H9 (cell line): ENCODE measurements at regions not wholly inside any gene's neighbourhood (a gene's known extent, or its start where the extent isn't known, plus 50 kb on each side); places are given as distances from the start of the nearest gene placed in this dataset.

Source experiments
- DNase-seq: peaks from one replicate; pipeline ENCODE4 v3.0.0-alpha.2; 2017
- H2AFZ ChIP-seq: one replicate; pipeline ENCODE4 v1.6.1; 2013; ENCODE audit warnings: mild to moderate bottlenecking, low read length, control low read depth, moderate library complexity
- H2AK5ac ChIP-seq: 2 replicates; pipeline ENCODE4 v1.6.1; 2013; ENCODE audit warnings: low read length, control low read depth, mixed read lengths; ENCODE audit not compliant: insufficient read length
- H2BK120ac ChIP-seq: one replicate; pipeline ENCODE4 v1.6.1; 2013; ENCODE audit warnings: low read depth, mild to moderate bottlenecking, low read length, control low read depth, inconsistent platforms; ENCODE audit not compliant: poor library complexity, severe bottlenecking
- H2BK12ac ChIP-seq: 2 replicates; pipeline ENCODE4 v1.6.1; 2013; ENCODE audit warnings: low read length, control low read depth, mixed read lengths, low read depth; ENCODE audit not compliant: insufficient read length
- H2BK15ac ChIP-seq: 2 replicates; pipeline ENCODE4 v1.6.1; 2013; ENCODE audit warnings: low read depth, low read length, control low read depth
- H2BK20ac ChIP-seq: one replicate; pipeline ENCODE4 v1.6.1; 2013; ENCODE audit warnings: low read depth, mild to moderate bottlenecking, low read length, control low read depth, inconsistent platforms; ENCODE audit not compliant: poor library complexity, severe bottlenecking
- H2BK5ac ChIP-seq: 2 replicates; pipeline ENCODE4 v1.6.1; 2013; ENCODE audit warnings: low read length, control low read depth, mixed read lengths; ENCODE audit not compliant: insufficient read length
- H3K14ac ChIP-seq: 2 replicates; pipeline ENCODE4 v1.6.1; 2013; ENCODE audit warnings: low read length, control low read depth; ENCODE audit not compliant: insufficient read depth
- H3K18ac ChIP-seq: 2 replicates; pipeline ENCODE4 v1.6.1; 2013; ENCODE audit warnings: low read depth, mild to moderate bottlenecking, mixed read lengths, low read length, control low read depth; ENCODE audit not compliant: insufficient read length
- H3K23ac ChIP-seq: 2 replicates; pipeline ENCODE4 v1.6.1; 2013; ENCODE audit warnings: low read length, control low read depth, mixed read lengths, low read depth; ENCODE audit not compliant: insufficient read length
- H3K23me2 ChIP-seq: 2 replicates; pipeline ENCODE4 v1.6.1; 2013; ENCODE audit warnings: low read depth, mild to moderate bottlenecking, mixed read lengths, low read length, control low read depth; ENCODE audit not compliant: insufficient read length, poor library complexity, severe bottlenecking
- H3K27ac ChIP-seq: 2 replicates; pipeline ENCODE4 v1.5.1; 2013; ENCODE audit warnings: low read length, control low read depth, mixed read lengths, low read depth; ENCODE audit not compliant: insufficient read length
- H3K27me3 ChIP-seq: 2 replicates; pipeline ENCODE4 v1.6.1; 2013; ENCODE audit warnings: low read length, control low read depth, inconsistent platforms; ENCODE audit not compliant: insufficient read depth
- H3K4ac ChIP-seq: 2 replicates; pipeline ENCODE4 v1.6.1; 2013; ENCODE audit warnings: low read depth, mild to moderate bottlenecking, control low read depth, inconsistent platforms, low read length, moderate library complexity
- H3K4me1 ChIP-seq: 2 replicates; pipeline ENCODE4 v1.6.1; 2013; ENCODE audit warnings: low read length, control low read depth, inconsistent platforms; ENCODE audit not compliant: insufficient read depth
- H3K4me2 ChIP-seq: 2 replicates; pipeline ENCODE4 v1.6.1; 2013; ENCODE audit warnings: low read length, control low read depth, mixed read lengths; ENCODE audit not compliant: insufficient read length, insufficient read depth
- H3K56ac ChIP-seq: 2 replicates; pipeline ENCODE4 v1.6.1; 2013; ENCODE audit warnings: low read depth, mild to moderate bottlenecking, mixed read lengths, low read length, control low read depth; ENCODE audit not compliant: insufficient read length
- H3K79me1 ChIP-seq: 2 replicates; pipeline ENCODE4 v1.6.1; 2013; ENCODE audit warnings: low read depth, mild to moderate bottlenecking, moderate library complexity, low read length, control low read depth, inconsistent platforms; ENCODE audit not compliant: insufficient read depth, poor library complexity, severe bottlenecking
- H3K79me2 ChIP-seq: 2 replicates; pipeline ENCODE4 v1.6.1; 2013; ENCODE audit warnings: low read length, control low read depth, inconsistent platforms; ENCODE audit not compliant: insufficient read depth
- H3K9ac ChIP-seq: 2 replicates; pipeline ENCODE4 v1.6.1; 2013; ENCODE audit warnings: low read length, control low read depth, mixed read lengths; ENCODE audit not compliant: insufficient read length; ENCODE audit errors: extremely low read depth
- H3K9me3 ChIP-seq: one replicate; pipeline ENCODE4 v1.6.1; 2013; ENCODE audit warnings: low read depth, low read length, inconsistent platforms; ENCODE audit not compliant: control insufficient read depth
- H3T11ph ChIP-seq: one replicate; pipeline ENCODE4 v1.6.1; 2013; ENCODE audit warnings: mild to moderate bottlenecking, low read length, control low read depth, inconsistent platforms
- H4K20me1 ChIP-seq: one replicate; pipeline ENCODE4 v1.6.1; 2013; ENCODE audit not compliant: control insufficient read depth, insufficient read length, insufficient read depth
- H4K5ac ChIP-seq: 2 replicates; pipeline ENCODE4 v1.6.1; 2013; ENCODE audit warnings: low read depth, mild to moderate bottlenecking, mixed read lengths, low read length, control low read depth; ENCODE audit not compliant: insufficient read length
- H4K8ac ChIP-seq: replicated peaks from 2 replicates; pipeline ENCODE4 v1.6.1; 2013; ENCODE audit warnings: low read length, control low read depth, mixed read lengths, low read depth; ENCODE audit not compliant: insufficient read length
- H4K91ac ChIP-seq: 2 replicates; pipeline ENCODE4 v1.6.1; 2013; ENCODE audit warnings: low read depth, mild to moderate bottlenecking, moderate library complexity, mixed read lengths, low read length, control low read depth; ENCODE audit not compliant: insufficient read length
- H3K27ac Mint-ChIP-seq, 3 experiments: 2 replicates in 2 of 3; 3 replicates in 1 of 3; pipeline ENCODE4 v1.8.0; 2020 to 2021; ENCODE audit warnings: mixed read lengths in 3 of 3, mild to moderate bottlenecking in 1 of 3, moderate library complexity in 1 of 3
- H3K27me3 Mint-ChIP-seq: 2 replicates; pipeline ENCODE4 v1.8.0; 2021; ENCODE audit warnings: low read depth, mild to moderate bottlenecking, moderate library complexity, mixed read lengths
- H3K36me3 Mint-ChIP-seq, 3 experiments: 2 replicates in 2 of 3; 3 replicates in 1 of 3; pipeline ENCODE4 v1.8.0; 2020 to 2021; ENCODE audit warnings: low read depth in 3 of 3, mixed read lengths in 3 of 3; ENCODE audit not compliant: insufficient read depth in 1 of 3
- H3K4me1 Mint-ChIP-seq, 2 experiments: 2 replicates each; pipeline ENCODE4 v1.8.0; 2020; ENCODE audit warnings: mixed read lengths in 2 of 2
- H3K4me3 Mint-ChIP-seq, 2 experiments: 2 replicates in 1 of 2; 3 replicates in 1 of 2; pipeline ENCODE4 v1.8.0; 2020 to 2021; ENCODE audit warnings: mild to moderate bottlenecking in 2 of 2, mixed read lengths in 2 of 2, moderate library complexity in 1 of 2
- H3K9me3 Mint-ChIP-seq, 2 experiments: 2 replicates in 1 of 2; 3 replicates in 1 of 2; pipeline ENCODE4 v1.8.0; 2020; ENCODE audit warnings: mild to moderate bottlenecking in 2 of 2, mixed read lengths in 2 of 2, moderate library complexity in 1 of 2
- WGBS: extraction: QIAGEN DNeasy Blood & Tissue Kit; methylation state at CpG from one replicate; pipeline ENCODE4 v1.1.7; 2013; ENCODE audit warnings: missing lambda C conversion rate, low lambda C conversion rate, mixed read lengths; ENCODE audit not compliant: insufficient read length; ENCODE audit errors: extremely low coverage; 5-methylcytosine and 5-hydroxymethylcytosine counted together
- TF ChIP-seq, protein P1 (sequence below): fragments of 200-600 bp; sonication (generic); conservative IDR thresholded peaks from 3 replicates; pipeline ENCODE4 v1.8.0; 2021; ENCODE audit warnings: antibody characterized with exemption, mild to moderate bottlenecking

DNA sequence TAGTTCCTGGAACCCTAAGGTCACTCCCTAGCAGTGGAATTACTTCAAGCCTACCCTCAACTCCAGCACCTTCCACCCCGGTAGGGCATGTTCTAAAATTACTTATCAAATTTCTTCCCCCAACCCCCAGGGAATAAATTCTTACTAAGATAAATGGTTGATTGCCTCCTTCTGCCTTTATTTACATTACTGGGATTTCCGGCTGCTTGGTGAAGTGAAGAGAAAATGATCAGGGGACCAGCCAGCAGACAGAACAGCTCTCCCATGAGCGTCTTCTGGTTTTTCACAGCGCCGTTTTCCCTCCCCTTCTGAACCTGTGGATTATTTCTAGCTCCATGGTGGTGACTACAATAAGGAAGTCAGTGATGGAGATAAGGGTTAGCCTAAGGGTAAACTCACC is 521.5 kb upstream of the PPP2R3A start:
- Histone ChIP-seq H3K23ac (no peak overlapping the region), H3K4me1 (no peaks in the 10 kb centered on the region), H2BK15ac (no peak overlapping the region), H3K27ac (no peak overlapping the region), H3K56ac (no peak overlapping the region), H2AK5ac (no peak overlapping the region), H3K27me3 (no peaks in the 10 kb centered on the region), H2BK120ac (no peak overlapping the region), H2BK12ac (no peak overlapping the region), H3K4me2 (no peak overlapping the region), H2BK20ac (no peak overlapping the region), H3K18ac (no peak overlapping the region), H3K14ac (no peak overlapping the region), H4K91ac (no peak overlapping the region), H4K8ac (no peak overlapping the region), H4K5ac (no peak overlapping the region), H2BK5ac (no peak overlapping the region), H3K4ac (no peak overlapping the region), H3K23me2 (no peaks in the 10 kb centered on the region), H2AFZ (no peak overlapping the region), H3K79me1 (no peaks in the 10 kb centered on the region), H3K9ac (no peak overlapping the region), H3K79me2 (no peaks in the 10 kb centered on the region), H4K20me1 (no peaks in the 10 kb centered on the region), H3K9me3 (no peaks in the 10 kb centered on the region), H3T11ph (no peak overlapping the region)
- no CpG with 5 or more reads among the region's 5 CpGs for WGBS
- TF ChIP-seq, protein P1, sequence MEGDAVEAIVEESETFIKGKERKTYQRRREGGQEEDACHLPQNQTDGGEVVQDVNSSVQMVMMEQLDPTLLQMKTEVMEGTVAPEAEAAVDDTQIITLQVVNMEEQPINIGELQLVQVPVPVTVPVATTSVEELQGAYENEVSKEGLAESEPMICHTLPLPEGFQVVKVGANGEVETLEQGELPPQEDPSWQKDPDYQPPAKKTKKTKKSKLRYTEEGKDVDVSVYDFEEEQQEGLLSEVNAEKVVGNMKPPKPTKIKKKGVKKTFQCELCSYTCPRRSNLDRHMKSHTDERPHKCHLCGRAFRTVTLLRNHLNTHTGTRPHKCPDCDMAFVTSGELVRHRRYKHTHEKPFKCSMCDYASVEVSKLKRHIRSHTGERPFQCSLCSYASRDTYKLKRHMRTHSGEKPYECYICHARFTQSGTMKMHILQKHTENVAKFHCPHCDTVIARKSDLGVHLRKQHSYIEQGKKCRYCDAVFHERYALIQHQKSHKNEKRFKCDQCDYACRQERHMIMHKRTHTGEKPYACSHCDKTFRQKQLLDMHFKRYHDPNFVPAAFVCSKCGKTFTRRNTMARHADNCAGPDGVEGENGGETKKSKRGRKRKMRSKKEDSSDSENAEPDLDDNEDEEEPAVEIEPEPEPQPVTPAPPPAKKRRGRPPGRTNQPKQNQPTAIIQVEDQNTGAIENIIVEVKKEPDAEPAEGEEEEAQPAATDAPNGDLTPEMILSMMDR, result no peak
- H3K9me3 Mint-ChIP-seq, result no peaks in the 10 kb centered on the region
- H3K27me3 Mint-ChIP-seq, result peaks cover 8% of the 10 kb centered on the region
- H3K4me1 Mint-ChIP-seq, result peaks cover 5 to 9% of the 10 kb centered on the region in 2 experiments; a peak in 3 of 4 replicates
- no peak overlapping the region for H3K4me3 Mint-ChIP-seq
- H3K36me3 Mint-ChIP-seq, result no peaks in the 10 kb centered on the region
- no peak for DNase-seq
- H3K27ac Mint-ChIP-seq, result no peak overlapping the region
